GM18873 (cell line): ENCODE measurements at regions not wholly inside any gene's neighbourhood (a gene's known extent, or its start where the extent isn't known, plus 50 kb on each side); places are given as distances from the start of the nearest gene placed in this dataset.
"Not testable (repeated sequence)": the region's sequence is repeated elsewhere in the genome, so short reads cannot be mapped to it uniquely, and the experiment has no call there.

Source experiments
- ATAC-seq: cut with Tn5 transposase; IDR thresholded peaks from one replicate; pipeline ENCODE4 v1.9.1; 2021; ENCODE audit warnings: mild to moderate bottlenecking, moderate library complexity, moderate number of reproducible peaks; ENCODE audit not compliant: unreplicated experiment, low FRiP score

DNA sequence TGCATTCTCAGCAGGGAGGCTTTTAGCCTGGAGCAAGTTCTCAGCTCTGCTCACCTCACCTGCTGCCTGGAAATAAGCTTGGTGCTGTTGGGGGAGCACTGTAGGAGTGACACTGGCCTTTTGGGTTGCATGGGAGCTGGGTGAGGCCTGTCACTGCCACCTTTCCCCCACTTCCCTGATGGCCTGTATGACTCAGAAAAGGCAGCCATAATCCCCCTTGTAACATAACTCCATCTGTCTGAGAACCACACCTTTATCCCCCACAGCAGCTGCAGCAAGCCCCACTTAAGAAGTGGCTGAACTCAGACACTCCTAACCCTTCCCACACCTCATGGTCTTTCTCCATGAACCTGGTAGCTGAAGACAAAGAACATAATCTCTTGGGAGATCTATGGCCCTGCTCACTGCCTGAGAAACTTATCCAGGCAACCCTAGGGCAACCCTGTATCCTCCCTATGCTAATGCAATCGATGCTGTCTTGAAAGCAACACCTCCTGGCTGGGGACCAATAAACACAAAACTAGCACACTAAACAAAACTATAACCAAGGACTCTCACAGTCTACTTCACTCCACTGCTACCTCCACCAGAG, 258.9 kb upstream of the OSR1 start:
- no peak for ATAC-seq

DNA sequence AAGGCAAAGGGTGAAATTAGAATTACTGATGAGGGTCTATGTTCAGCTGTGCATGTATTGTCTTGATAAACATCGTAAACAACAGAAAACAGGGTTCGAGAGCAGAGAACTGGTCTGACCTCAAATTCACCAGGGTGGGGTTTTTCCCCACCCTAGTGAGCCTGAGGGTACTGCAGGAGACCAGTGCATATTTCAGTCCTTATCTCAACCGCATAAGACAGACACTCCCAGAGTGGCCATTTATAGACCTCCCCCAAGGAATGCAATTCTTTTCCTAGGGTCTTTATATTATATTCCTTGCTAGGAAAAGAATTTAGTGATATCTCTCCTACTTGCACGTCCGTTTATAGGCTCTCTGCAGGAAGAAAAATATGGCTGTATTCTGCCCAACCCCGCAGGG, 257.0 kb upstream of the OSR1 start:
- not testable (repeated sequence) for ATAC-seq

DNA sequence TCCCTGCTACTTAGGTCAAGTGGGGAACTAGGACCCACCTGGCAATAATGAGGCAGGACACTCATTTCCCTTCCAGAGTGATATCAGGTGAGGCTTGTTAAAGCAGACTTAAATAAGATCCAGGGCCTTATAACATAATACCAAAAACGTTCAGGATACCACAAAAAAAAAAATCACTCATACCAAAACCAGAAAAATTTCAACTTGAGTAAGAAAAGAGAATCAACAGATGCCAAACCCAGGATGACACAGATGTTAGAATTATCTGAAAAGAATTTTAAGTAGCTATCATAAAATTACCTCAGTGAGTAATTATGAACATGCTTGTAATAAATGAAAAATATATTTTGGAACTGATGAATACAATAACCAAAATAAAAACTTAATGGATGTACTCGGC, 255.6 kb upstream of the OSR1 start:
- no peak for ATAC-seq

DNA sequence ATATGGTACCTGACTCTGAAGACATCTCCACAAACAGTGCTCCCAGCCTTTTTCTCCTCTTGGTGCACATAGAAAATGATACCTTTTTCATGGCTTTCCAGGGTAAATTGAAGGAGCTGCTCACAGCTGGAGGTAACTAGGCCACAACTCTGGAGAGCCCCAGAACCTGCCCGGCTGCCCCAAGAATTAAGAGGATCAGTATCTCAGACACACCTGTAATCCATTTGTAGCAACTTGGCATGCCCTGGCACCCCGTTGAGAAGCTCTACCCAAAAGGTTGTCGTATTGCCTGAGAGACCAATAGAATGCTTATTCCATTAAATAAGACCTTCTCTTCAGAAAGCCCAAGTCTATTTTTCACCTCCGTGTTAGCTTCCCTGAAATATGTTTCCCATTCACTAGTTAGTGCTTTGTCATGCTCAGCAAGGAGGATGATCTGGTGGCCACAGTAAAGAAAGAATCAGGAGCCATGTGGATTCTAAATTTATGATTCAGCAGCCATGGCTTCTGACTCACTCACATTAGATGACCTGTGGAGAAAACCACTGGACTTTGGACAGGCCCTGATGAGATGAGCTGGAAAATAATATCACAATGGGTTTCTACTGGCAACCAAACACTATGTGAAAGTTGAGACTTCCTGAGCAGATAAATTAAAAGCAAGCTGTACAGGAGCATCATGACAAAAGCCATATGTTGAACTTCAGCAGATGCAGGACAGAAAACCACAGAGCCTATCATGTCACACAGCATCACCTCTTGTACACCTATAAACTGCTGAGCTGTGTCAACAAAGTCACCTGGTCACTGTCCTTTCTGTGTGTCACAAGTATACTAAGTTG, 253.3 kb upstream of the OSR1 start:
- no peak for ATAC-seq

- ATAC-seq, result no peak
These were observed 250.8 kb upstream of the OSR1 start for GRCh38 chr2:19609266-19609665.

GRCh38 chr2:19607931-19608771, 249.7 kb upstream of the OSR1 start:
- no peak for ATAC-seq

GRCh38 chr2:19607400-19607799, 249.0 kb upstream of the OSR1 start:
- ATAC-seq, result no peak

- no peak for ATAC-seq
These were observed 242.6 kb upstream of the OSR1 start for GRCh38 chr2:19600982-19601381.

DNA sequence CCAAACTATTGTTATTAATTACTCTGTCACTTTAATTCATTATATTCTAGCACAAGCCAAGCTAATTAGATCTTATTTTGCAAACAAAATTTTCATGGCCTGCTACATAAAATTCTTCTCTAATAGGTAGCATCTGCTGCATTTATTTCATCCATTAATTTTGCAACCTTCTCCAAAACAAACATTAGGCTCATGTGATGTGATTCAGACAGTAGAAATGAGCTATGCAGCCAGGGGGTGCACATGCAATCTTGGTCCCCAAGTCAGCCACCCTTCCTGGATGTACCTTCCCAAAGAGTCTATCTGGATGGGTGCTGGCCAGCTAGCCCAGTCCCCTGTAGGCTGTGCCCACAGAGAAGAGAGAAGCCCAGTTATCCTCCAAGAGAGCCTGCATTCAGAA, 242.1 kb upstream of the OSR1 start:
- no peak for ATAC-seq

DNA sequence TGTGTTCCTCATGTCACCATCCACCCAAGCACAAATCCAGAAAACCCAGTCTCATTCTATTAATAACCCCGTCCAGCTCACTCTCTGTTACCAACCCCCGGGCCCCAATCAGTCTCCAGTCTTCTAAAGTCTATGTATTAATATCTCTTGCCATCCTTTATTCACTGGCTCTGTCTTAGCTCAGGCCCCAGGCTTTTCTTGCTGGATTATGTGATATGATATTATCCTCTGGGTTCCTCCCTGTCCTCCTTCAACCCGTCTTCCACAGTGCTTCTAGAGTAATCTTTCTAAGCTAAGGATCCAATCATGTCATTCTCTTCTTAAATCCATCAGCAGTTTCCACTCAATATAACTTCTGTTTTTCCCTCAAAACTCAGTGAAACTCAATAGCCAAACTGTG, 240.5 kb upstream of the OSR1 start:
- ATAC-seq, result no peak

- ATAC-seq, result no peak
These were observed 233.8 kb upstream of the OSR1 start for GRCh38 chr2:19592197-19592596.

- no peak for ATAC-seq
These were observed 231.4 kb upstream of the OSR1 start for GRCh38 chr2:19589791-19590190.

- ATAC-seq, result no peak
These were observed 222.4 kb upstream of the OSR1 start for GRCh38 chr2:19580830-19581229.

- no peak for ATAC-seq
These were observed 221.8 kb upstream of the OSR1 start for GRCh38 chr2:19580264-19580663.

DNA sequence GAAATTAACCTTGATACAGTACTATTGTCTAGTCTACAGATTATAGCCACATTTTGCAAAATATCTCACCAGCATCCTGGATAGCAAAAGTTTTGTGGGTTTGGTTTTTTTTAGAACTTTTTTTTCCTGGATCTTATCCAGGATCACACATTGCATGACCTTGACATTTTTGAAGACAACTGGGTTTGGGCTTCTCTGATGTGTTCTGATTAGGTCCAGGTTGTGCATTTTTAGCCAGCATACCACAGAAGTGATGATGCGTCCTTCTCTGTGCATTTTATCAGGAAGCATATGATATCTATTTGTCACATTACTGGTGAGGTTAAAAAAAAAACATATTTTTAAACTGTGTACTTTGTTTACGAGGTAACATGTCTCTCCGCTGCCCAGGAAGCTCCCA, 221.0 kb upstream of the OSR1 start:
- ATAC-seq, result no peak

DNA sequence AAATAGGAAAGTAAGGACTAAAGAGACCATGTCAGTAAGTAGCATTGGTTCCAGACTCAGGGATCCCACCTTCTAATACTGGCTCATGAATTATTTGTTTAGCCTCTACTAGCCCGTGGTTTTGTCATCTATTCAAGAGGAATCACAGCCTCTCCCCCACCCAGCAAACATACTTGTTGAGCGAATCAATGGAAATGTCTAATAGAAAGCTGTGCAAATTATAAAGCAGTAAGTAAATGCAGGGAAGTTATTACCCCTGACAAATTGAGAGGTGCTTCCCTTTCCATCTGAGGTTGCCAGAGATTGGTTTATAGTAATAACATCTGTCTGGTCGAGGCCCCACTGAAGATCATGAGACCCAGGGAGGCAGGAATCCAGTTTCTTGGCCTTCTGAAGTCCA, 219.3 kb upstream of the OSR1 start:
- no peak for ATAC-seq

DNA sequence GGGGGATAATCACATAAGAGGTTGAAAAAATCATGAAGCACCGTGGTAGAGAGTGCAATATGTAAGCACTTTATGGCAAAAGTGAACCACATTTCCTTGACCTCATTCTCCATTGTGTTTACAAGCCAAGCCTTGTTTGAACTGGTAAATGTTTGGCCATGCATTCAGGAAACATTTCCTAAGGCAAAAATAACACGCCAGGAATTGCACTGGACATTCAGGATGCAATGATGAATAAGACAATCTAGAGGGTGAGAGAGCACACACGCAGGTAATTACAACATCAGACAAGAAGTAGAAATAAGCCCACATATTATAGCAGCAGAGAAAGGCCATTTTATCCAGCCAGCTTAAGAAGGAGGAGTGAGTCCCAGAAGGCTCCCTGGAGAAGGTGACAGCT, 218.0 kb upstream of the OSR1 start:
- no peak for ATAC-seq

DNA sequence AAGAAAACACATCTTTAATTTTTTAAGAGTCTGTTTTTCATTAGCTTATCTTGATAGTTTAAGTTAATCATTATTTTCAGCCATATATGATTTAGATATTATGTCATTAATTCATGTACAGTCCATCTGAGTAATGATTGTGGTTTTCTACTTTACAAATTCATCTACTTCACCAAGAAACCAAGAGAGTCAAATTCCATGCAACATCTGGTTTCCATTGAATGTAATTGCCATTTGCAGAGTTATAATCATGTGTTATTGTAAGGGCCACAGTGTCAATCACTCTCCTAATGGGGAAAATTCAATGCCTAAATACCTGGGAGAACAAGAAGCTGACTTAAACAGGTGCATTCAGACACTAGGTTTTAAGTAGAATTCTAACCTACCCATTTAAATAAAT, 217.2 kb upstream of the OSR1 start:
- ATAC-seq, result no peak

DNA sequence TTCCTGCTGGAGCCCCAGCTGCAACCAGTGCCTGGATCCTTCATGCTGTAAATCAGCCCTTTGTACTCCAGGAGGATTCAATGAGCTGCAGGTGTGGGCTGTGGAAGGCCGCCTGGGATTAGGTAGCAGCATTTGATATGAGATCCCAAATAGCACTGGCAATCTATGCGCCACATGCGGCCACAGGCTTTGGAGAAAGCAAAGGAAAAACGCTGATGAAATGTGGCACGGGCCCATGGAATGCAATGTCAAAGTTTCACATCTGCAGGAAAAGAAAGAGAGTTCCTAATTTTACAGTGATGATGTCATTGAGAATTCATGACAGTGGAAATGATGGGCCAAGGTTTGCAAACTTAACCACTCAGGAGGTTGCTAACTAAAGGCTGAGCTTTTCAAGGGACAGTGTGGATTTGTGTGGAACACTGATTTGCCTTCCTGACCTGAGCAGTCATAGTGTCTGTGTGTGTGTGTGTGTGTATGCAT, 216.4 kb upstream of the OSR1 start:
- no peak for ATAC-seq

GRCh38 chr2:19573784-19574183, 215.4 kb upstream of the OSR1 start:
- no peak for ATAC-seq

DNA sequence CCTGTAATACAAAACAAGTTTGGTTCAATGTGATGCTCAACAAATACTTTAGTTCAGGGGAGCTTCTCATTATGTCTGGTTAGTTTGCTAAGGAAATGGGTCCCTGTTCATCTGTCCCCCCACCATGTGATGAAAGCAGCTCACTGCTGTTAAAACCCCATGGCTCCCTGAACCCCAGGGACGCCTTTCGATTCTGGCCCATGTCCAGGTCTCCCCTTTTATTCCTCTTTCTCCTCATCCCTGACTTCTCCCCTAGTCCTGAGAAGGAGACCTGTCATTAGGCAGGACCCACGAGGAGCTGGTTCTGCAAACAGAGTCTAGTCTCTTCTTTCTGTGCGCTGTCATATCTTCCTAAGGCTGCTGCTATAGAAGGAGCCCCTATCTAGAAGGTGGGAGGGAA, 213.3 kb upstream of the OSR1 start:
- ATAC-seq, result no peak
